ENCODE measurements at regions not wholly inside any gene's neighbourhood (a gene's known extent, or its start where the extent isn't known, plus 50 kb on each side); places are given as distances from the start of the nearest gene placed in this dataset.

GRCh38 chr12:118709946-118710345 lies 271.4 kb upstream of the SRRM4 start:
- Histone ChIP-seq H2BK120ac (replicated peaks; ENCODE audit: low read depth, low read length) (no peak overlapping the region), H2BK15ac (ENCODE audit: low read length) (no peak overlapping the region), H4K20me1 (replicated peaks in 1 of 2; ENCODE audit: control insufficient read depth in 1 of 2, insufficient read depth in 2 of 2, low read length in 2 of 2) (no peaks in the 10 kb centered on the region), H2BK12ac (ENCODE audit: low read depth, low read length) (no peak overlapping the region), H3K56ac (replicated peaks; ENCODE audit: insufficient read length, low read depth, low read length) (no peak overlapping the region), H3K9me3 (ENCODE audit: insufficient read depth in 2 of 2, low read depth in 1 of 2, low read length in 1 of 2) (no peaks in the 10 kb centered on the region), H3K4me1 (replicated peaks in 1 of 4; ENCODE audit: control insufficient read depth in 3 of 4, insufficient read depth in 4 of 4, low read length in 3 of 4) (peaks cover 0 to 2% (median 0%) of the 10 kb centered on the region in 4 experiments; a peak in 4 of 7 replicates), H4K91ac (replicated peaks; ENCODE audit: insufficient read length, low read length) (no peak overlapping the region), H3K23ac (ENCODE audit: insufficient read length) (no peak overlapping the region), H2BK20ac (ENCODE audit: low read length) (no peak overlapping the region), H3K79me2 (ENCODE audit: control insufficient read depth in 1 of 2, insufficient read depth in 2 of 2, low read length in 2 of 2) (no peaks in the 10 kb centered on the region), H2AFZ (ENCODE audit: low read length) (no peak overlapping the region), H3K79me1 (ENCODE audit: low read depth, low read length) (no peaks in the 10 kb centered on the region; the same call in 1 of the 2 replicates), H2BK5ac (ENCODE audit: low read depth, low read length) (no peak overlapping the region), H3K4ac (replicated peaks; ENCODE audit: insufficient read length, low read depth, low read length) (no peak overlapping the region), H3K23me2 (ENCODE audit: low read depth, low read length) (peaks cover 10% of the 10 kb centered on the region; the same call in 1 of the 2 replicates), H3K27ac (ENCODE audit: low read depth, low read length) (no peak overlapping the region), H3K36me3 (ENCODE audit: control insufficient read depth in 2 of 4, insufficient read depth in 4 of 4, low read length in 3 of 4) (no peaks in the 10 kb centered on the region), H3K4me2 (ENCODE audit: insufficient read depth in 1 of 2, low read depth in 2 of 2, low read length in 2 of 2) (no peak overlapping the region), H3K14ac (ENCODE audit: insufficient read length) (no peak overlapping the region), H2AK5ac (ENCODE audit: low read depth, low read length) (no peak overlapping the region), H4K8ac (ENCODE audit: extremely low read depth, insufficient read depth, low read length) (no peak overlapping the region), H3K18ac (ENCODE audit: extremely low read depth, low read length) (no peak overlapping the region), H3K4me3 (ENCODE audit: extremely low read depth in 1 of 4, insufficient read depth in 2 of 4, low read depth in 3 of 4, low read length in 4 of 4) (no peak overlapping the region), H3K9ac (replicated peaks in 1 of 4; ENCODE audit: extremely low read depth in 1 of 4, low read depth in 3 of 4, low read length in 3 of 4) (no peak overlapping the region), H3K27me3 (replicated peaks in 1 of 4; ENCODE audit: control insufficient read depth in 3 of 4, extremely low read depth in 1 of 4, insufficient read depth in 3 of 4, low read length in 3 of 4) (no peaks in the 10 kb centered on the region; a peak in 1 of 7 replicates), H4K5ac (ENCODE audit: insufficient read length, low read depth, low read length) (no peak overlapping the region)
- DNase-seq (ENCODE audit: low read depth in 1 of 2, low spot score in 2 of 2) (no peak), FAIRE-seq (no peak)
- TF ChIP-seq HDAC2 (IDR thresholded peaks at IDR 0.05; ENCODE audit: borderline replicate concordance in 1 of 2, low read depth in 2 of 2, low read length in 2 of 2) (no peak), MAX (IDR thresholded peaks at IDR 0.05) (no peak), BCL11A (IDR thresholded peaks at IDR 0.05; ENCODE audit: low read depth in 2 of 2, low read length in 2 of 2) (no peak), SAP30 (IDR thresholded peaks at IDR 0.05; ENCODE audit: insufficient read depth, insufficient replicate concordance, low read length) (no peak), HDAC6 (IDR thresholded peaks at IDR 0.05; ENCODE audit: low read depth, low read length) (no peak), MAFK (IDR thresholded peaks at IDR 0.05; ENCODE audit: low read depth, low read length) (no peak), NANOG (IDR thresholded peaks at IDR 0.05; ENCODE audit: insufficient read depth, low read depth, low read length, poor library complexity, severe bottlenecking) (no peak), GTF2F1 (IDR thresholded peaks at IDR 0.05; ENCODE audit: borderline replicate concordance, low read depth, low read length) (no peak)
- CTCF ChIA-PET (ENCODE audit: partially characterized antibody), result no interaction called here
- POLR2A ChIA-PET (ENCODE audit: partially characterized antibody), result no interaction called here
- 88% methylated on average over 2 of the region's 2 CpGs; no CpG with 5 or more reads in 1 of the 2 experiments for WGBS, 2 experiments (ENCODE audit: extremely low coverage in 1 of 2, insufficient coverage in 1 of 2, insufficient read length in 1 of 2, insufficient replicate concordance in 2 of 2, low coverage in 1 of 2, low lambda C conversion rate in 2 of 2, missing lambda C conversion rate in 1 of 2)
